Loucy (cell line): ENCODE measurements at regions not wholly inside any gene's neighbourhood (a gene's known extent, or its start where the extent isn't known, plus 50 kb on each side); places are given as distances from the start of the nearest gene placed in this dataset.

Source experiments
- EZH2phosphoT487 ChIP-seq: fragments of 200-600 bp; IDR thresholded peaks from 2 replicates; pipeline ENCODE4 v1.6.1; 2018; ENCODE audit warnings: antibody characterized with exemption, mild to moderate bottlenecking, moderate library complexity, borderline replicate concordance
- TF ChIP-seq, protein P1 (sequence below): fragments of 200-600 bp; sonication (generic); conservative IDR thresholded peaks from 2 replicates; pipeline ENCODE4 v1.5.1; 2014; ENCODE audit warnings: mild to moderate bottlenecking, antibody characterized with exemption, low read length

DNA sequence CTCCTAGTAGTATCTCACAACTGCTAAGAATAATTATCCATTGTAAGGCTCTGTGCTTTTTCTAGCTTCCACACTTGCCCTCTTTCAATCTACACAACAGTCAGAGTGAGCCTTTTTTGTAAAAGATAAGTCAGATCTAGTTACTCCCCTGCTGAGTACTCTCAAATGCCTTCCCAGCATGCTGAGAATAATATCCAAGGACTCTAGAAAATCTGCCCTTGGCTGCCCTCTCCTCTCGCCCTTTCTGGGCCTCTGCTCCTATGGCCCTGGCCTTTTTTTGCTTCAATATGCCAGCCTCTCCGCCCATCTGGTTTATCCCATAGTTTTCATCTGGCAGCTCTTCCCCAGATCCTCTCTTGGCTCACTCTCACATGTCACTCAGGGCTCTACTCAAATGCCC lies 455.9 kb upstream of the UBE2E3 start:
- TF ChIP-seq, protein P1, sequence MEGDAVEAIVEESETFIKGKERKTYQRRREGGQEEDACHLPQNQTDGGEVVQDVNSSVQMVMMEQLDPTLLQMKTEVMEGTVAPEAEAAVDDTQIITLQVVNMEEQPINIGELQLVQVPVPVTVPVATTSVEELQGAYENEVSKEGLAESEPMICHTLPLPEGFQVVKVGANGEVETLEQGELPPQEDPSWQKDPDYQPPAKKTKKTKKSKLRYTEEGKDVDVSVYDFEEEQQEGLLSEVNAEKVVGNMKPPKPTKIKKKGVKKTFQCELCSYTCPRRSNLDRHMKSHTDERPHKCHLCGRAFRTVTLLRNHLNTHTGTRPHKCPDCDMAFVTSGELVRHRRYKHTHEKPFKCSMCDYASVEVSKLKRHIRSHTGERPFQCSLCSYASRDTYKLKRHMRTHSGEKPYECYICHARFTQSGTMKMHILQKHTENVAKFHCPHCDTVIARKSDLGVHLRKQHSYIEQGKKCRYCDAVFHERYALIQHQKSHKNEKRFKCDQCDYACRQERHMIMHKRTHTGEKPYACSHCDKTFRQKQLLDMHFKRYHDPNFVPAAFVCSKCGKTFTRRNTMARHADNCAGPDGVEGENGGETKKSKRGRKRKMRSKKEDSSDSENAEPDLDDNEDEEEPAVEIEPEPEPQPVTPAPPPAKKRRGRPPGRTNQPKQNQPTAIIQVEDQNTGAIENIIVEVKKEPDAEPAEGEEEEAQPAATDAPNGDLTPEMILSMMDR: no peak
- TF ChIP-seq EZH2phosphoT487: no peak
